ENCODE measurements at regions not wholly inside any gene's neighbourhood (a gene's known extent, or its start where the extent isn't known, plus 50 kb on each side); places are given as distances from the start of the nearest gene placed in this dataset.

- TF ChIP-seq CTCF (IDR thresholded peaks at IDR 0.05; ENCODE audit: low read depth, low read length) (no peak), MYC (IDR thresholded peaks at IDR 0.05; ENCODE audit: low read depth, low read length) (no peak), POLR2A (IDR thresholded peaks at IDR 0.05; ENCODE audit: extremely low read depth, insufficient read length) (no peak), MAX (IDR thresholded peaks at IDR 0.05; ENCODE audit: low read depth, low read length) (no peak)
Measured at GRCh38 chr9:26710008-26710407, 182.6 kb downstream of the CAAP1 start.
